Activated naive CD4-positive, alpha-beta T cell treated with anti-CD3 and anti-CD28 coated beads, Interleukin-2, amount 50 U/mL, for 16 hours (primary cell): ENCODE measurements at regions not wholly inside any gene's neighbourhood (a gene's known extent, or its start where the extent isn't known, plus 50 kb on each side); places are given as distances from the start of the nearest gene placed in this dataset.
"Not testable (repeated sequence)": the region's sequence is repeated elsewhere in the genome, so short reads cannot be mapped to it uniquely, and the experiment has no call there.

Source experiments
- DNase-seq: peaks from one replicate; pipeline ENCODE4 v3.0.0-alpha.2; 2020

DNA sequence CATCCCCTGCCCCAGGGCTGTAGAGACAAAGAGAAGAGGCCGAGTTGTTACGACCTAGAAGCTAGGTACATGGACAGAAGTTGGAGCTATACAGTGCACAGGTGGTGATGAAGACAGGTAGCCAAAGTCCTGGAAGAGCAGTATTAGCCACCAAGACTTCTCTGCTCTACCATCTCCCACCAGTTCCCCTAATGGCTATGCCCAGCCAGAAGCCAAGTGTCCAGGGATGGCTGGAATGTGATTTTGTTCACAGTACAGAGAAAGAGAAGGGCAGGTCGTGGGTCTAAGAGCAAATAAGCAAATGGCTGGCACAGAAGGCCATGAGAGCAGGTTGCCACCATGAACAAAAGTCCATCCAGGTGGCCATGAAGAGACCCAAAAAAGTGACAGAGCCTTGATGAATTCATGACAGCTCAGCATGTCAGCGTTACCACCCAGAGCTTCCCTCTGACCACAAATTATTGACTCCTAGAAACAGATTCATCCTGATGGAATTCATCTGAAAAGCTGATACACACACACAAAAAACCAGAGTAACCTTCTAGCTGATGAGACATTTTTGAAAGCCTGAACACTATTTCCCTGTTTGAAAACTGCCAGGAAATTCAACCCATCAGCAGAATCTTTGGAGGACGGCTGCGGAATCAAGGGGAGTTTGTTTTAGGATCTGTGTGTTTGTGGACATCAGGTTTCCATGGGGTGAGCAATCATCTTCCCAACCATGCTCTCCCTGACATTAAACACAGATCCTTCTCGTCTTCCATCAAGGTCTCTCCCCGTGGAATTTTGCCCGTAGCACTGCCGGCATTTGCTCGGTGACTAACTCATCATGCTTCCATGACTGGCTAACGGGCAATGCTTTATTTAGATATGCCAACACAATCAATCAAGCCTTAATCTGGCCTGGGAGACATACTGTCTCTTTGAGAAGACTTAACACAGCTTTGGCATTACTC is 906.7 kb upstream of the AUTS2 start:
- no peak for DNase-seq

DNA sequence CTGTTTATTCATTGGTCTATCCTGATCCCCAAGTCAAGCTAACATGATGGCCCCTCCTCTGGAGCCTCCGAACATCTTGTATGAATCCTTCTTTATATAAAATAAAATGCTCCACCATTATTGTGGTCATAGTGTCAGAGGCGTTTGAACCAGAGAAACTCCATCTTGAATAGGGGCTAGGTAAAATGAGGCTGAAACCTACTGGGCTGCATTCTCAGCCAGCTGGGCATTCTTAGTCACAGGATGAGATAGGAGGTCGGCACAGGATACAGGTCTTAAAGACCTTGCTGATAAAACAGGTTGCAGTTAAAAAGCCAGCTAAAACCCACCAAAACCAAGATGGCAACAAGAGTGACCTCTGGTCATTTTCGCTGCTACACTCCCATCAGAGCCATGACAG is 905.8 kb upstream of the AUTS2 start:
- no peak for DNase-seq

DNA sequence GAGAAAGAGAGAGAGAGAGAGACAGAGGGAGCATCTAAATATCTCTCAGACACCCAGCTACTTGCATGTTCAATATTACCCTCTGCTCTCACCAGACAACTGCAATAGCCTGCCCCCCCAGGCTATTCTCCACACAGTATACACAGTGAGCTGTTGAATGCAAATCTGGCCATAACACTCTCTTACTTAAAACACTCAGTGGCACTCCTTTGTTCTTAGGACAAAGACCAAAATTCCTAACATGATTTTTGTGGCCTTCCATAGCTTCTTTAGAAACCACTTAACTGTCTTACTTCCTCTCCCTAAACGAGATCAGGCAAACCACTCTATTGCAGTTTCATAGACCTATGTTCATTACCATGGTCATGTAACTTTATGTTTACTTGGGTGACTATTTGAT is 903.6 kb upstream of the AUTS2 start:
- DNase-seq, result no peak

DNA sequence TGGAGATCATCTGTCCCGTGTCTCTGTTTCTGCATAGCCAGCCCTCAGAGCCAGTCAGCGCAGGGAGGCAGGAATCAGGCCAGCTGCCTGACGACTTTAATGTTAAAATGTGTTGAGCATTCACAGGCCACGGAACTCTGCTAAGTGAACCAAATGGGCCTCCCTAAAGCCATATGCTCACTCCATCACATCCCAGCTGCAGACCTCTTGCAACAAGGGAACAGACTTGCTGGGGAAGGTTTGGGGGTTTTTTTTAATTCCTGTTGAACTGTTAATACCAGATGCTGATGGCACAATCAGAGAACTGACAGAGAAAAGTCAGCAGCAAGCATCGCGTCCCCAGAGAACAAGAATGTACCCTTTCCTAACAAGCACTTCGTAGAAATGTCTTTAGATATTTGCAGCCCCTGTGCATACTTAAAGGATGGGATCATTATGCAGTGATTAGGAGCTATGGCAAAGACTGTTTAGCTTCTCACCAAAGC is 900.4 kb upstream of the AUTS2 start:
- no peak for DNase-seq

DNA sequence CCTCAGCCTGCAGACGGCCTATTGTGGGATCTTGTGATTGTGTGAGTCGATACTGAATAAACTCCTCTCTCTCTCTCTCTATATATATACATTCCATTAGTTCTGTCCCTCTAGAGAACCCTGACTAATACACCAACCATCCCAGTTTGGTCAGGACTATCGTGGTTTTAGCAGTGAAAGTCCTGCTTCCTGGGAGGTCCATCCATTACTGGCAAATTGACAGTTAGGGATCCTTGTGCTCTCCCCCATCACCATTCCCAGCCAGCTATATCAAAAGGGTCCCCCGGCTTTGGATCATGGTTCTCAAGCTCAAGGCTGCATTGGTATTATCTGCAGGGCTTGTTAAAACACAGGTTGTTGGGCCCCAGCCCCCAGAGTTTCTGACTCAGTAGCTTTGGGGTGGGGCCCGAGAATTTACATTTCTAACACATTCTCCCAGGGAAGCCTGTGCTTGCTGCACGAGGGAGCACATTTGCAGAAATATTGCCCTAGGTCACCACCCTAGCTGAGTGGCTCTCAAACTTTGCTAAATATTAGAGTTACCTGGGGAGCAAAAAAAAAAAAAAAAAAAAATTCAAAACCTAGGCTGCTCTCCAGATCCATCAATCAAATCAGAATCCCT is 899.1 kb upstream of the AUTS2 start:
- DNase-seq, result no peak

DNA sequence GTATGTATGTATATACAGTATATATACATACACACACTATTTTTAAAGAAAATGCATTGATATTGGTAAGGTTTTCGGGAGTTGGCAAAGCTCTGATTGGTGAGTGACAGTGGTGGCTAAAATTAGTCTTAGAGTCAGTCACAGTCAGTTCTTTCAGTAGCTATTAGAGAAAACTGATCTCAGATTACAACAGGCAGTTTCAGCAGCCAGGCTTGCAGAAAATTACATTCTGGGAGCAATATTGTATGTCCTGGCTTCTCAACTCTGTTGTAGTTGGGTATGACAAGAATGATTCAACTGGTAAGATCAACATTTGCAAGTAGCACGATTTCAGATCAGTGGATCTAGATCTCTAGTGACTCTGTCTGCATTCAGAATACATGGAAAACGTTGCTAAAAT is 897.9 kb upstream of the AUTS2 start:
- no peak for DNase-seq

DNA sequence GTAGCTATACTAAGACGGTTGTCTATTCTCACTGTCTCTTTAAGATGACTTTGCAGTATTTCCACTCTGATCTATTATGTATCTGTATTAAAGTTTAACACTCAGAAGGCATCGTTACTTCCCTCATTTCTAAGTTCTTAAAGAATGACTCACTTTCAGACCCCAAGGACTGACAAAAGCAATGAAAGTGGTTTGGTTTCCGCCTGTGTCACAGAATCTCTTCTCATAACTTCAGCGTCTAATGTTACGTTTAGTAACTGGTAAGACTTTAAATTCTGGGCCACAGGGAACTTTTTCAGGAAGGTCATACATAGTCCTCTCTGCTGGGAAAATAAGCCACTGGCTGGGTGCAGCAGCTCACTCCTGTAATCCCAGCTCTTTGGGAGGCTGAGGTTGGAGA is 892.0 kb upstream of the AUTS2 start:
- no peak for DNase-seq

DNA sequence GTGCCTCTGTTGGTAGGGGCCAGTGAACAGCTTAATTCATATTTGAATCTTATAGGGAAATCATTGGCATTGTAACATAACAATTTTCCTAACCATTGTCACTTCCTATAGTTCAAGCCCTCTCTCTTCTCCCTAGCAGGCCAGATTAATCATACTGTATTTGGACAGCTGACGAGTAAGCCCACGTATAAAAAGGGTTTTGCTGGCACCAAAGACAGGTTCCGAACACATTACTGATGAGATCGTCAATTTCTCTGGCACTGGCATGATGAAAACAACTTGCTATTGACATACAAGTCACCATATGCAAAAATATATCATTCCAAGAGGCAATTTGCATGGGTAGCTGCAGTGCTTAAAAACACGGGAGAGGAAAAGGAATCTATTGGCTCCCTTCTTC is 891.1 kb upstream of the AUTS2 start:
- no peak for DNase-seq

DNA sequence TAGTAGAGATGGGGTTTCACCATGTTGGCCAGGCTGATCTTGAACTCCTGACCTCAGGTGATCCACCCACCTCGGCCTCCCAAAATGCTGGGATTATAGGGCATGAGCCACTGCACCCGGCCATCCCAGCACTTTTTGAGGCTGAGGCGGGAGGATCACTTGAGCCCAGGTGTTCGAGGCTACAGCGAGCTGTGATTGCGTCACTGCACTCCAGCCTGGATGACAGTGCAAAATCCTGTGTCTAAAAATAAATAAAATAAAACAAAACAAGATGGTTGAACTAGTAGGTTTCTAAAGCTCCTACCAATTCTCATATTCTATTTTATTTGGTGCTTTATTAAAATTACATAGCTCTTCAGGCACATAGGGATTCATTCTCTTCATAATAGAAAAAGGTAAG is 890.3 kb upstream of the AUTS2 start:
- no peak for DNase-seq

DNA sequence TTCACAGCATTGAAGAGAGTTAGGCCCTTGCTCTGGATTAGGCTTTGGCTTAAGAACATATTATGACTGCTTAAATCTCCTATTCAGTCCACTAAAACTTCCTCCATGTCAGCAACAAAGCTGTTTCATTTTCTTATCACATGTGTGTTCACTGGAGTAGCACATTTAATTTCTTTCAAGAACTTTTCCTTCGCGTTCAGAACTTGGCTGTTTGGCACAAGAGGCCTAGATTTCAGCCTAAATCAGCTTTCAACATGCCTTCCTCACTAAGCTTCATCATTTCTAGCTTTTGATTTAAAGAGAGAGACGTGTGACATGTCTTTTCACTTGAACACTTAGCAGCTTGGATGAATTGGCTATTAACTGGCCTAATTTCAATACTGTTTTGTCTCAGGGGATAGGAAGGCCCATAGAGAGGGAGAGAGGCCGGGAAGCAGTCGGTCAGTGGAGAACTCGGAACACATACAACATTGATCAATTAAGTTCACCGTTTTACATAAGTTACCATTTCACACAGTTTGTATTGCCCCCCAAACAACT is 885.2 kb upstream of the AUTS2 start:
- DNase-seq, result no peak

DNA sequence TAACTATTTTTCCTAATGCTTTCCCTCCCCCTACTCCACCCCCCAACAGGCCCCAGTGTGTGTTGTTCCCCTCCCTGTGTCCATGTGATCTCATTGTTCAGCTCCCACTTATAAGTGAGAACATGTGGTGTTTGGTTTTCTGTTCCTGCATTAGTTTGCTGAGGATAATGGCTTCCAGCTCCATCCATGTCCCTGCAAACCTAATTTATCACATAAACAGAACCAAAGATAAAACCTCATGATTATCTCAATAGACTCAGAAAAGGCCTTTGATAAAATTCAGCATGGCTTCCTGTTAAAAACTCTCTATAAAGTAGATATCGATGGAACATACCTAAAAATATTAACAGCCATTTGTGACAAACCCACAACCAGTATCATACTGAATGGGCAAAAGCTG is 884.1 kb upstream of the AUTS2 start:
- not testable (repeated sequence) for DNase-seq

DNA sequence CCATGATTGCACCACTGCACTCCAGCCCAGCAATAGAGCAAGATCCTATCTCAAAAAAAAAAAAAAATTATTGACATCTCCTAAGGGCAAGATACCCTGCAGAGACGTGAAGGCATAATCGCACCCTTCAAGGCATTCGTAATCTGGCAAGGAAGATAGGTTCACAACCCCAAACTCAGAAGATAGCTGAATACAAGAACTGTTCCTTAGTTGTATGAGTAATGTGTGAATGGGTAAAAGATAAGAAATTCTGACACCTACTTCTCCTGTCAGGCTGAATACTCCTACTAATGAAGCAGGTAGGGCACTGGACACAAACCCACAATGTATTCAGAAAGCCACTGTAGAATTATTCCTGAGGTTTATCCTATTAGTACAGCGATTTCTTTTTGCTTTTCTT is 882.4 kb upstream of the AUTS2 start:
- no peak for DNase-seq

DNA sequence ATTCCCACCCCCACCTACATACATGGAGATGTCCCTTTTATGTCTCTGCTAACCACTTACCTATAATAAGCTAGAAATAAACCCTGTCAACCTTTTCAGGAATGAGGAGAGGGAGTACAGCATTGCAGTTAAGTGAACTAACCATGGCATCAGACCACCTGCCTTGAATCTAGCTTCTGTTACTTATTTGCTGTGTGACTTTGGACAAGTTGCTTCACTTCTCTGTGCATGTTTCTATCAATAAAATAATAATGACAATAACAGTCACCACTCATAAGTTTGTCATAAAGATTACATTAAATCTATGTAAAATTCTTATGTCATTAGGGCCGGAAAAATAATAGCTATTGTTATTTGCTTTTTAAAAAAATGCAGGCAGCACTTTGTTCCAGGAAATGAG is 881.1 kb upstream of the AUTS2 start:
- DNase-seq, result no peak

DNA sequence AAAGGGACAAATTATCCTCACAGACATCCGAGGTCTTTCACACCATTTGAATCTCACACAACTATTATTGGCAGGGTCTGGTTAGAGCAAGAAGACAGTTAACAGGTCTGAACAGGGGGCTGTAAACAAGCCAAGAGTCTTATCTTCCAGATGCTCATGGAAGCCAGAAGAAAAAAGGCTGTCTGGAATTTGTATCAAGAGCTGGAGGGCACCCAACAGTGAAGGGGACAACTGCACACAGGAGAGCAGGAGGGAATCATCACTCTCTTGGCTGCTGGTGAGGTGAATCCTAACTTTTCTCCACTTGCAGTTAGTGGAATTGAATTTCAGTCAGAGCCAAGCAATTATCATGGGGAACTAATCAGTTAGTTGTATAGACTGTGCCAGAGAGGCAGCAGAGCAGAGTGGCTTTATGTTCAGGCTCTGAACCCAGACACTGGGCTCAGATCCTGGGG is 880.2 kb upstream of the AUTS2 start:
- no peak for DNase-seq

DNA sequence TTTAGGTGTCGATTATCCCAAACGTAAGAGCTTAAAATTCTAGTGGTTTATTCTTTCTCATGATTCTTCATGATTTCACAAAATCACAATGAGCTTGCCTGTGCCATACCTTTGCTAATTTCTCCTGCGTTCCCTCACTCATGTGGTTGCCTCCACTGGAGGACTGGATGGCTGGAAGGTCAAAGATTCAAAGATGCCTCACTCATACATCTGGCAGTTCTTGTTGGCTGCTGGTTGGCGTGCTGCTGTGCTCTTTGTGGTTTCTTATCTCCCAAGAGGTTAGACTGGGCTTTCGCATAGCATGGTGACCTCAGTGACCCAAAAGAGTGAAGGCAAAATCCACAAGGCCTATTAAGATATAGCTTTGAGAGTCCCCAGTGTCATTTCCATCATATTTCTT is 877.6 kb upstream of the AUTS2 start:
- DNase-seq, result no peak

DNA sequence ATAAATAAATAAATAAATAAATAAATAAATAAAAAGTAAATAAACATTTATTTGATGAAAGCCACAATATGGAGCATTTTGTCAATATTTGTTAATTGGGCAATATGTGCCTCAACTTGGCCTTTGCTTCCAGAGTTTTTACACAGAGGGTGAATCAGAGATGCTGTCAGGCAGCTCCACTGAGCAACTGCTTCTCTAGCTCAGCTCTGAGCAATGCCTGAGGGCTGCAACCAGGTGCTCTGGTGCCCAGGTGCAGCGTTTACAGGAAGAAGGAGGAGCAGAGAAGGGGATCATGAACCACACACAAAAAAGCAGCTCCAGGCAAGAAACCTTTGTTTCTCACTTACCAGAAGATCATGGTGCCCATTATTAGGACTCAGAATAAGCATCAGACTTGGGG is 876.2 kb upstream of the AUTS2 start:
- no peak for DNase-seq

DNA sequence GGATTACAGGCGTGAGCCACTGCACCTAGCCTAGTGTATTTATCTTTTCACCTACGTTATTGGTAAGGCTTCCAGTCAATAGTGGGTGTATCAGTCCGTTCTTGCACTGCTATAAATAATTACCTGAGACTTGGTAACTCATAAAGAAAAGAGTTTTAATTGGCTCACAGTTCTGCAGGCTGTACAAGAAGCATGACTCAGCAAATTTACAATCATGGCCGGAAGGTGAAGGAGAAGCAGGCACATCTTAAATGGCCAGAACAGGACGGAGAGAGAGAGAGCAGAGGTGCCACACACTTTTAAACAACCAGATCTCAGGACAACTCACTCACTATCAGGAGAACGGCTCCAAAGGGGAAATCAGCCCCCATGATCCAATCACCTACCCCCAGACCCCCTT is 873.3 kb upstream of the AUTS2 start:
- no peak for DNase-seq

DNA sequence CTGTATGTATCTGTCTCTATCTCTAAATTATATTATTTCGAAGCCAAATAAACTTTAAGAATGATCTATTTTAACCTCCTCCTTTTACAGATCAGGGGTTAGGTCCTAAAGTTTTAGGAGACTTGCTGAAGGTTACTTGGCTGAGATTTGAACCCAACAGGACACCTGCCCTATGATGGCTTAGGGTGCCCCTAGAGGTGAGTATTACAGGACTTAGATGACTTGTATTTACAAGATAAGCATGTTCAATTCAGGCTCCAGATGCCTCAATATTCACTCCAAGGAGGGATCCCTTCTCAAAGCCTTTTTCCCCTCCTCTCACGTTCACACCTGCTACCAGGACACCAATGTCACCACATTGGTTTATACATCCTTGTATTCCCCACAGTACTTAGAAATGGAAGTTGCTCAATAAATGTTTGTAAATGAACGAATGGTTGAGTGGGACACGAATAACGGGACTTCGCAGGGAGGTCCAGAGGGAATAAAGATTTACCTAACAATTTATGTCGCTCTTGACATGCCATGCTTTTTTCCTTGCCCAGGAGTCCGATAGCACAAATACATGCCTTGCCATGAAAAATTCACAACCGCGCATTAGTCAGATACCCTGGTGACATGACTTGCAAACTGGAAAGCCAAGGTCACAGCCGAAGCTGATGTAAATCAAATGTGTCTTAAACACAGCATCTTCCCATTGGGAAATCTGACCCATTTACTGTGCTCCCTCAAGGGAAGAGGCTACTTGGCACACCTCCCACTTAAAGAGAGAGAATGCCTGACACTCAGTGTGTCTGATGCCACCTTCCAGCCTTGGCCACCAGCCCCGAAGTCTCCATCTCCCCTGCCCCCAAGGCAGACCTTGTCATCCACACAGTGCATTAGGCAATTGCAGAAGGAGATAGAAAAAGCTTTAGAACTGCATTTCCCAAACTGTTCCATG is 872.2 kb upstream of the AUTS2 start:
- no peak for DNase-seq

DNA sequence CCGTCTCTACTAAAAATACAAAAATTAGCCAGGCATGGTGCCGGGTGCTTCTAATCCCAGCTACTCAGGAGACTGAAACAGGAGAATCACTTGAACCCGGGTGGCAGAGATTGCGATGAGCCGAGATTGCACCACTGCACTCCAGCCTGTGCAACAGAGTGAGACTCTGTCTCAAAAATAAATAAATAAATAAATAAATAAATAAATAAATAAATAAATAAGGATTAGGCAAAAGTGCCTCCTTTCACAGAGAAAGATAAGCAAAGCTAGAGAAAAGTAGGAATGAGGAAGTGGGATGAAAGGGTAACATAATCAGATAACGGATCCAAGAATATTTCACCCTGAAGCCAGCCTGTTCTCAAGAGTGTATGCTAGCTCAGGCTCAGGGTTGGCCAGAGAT is 869.6 kb upstream of the AUTS2 start:
- not testable (repeated sequence) for DNase-seq

DNA sequence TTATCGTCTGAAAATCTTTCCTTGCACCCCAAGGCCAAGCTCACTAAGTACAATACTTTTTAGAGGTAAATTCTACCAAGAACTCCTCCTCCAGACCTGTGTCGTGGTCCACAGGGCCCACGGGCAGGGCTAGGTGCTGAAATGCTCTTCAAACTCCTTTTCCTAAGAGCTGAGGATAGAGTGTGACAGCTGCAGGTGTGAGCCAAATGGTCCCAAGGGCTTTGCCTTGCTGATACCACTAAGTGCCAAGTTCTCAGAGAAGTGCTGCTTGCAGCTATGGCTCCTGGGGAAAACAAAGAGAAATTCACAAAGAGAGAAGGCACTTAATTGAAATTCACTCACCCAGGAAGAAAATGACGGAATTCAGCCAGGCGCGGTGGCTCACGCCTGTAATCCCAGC is 868.9 kb upstream of the AUTS2 start:
- DNase-seq, result no peak

DNA sequence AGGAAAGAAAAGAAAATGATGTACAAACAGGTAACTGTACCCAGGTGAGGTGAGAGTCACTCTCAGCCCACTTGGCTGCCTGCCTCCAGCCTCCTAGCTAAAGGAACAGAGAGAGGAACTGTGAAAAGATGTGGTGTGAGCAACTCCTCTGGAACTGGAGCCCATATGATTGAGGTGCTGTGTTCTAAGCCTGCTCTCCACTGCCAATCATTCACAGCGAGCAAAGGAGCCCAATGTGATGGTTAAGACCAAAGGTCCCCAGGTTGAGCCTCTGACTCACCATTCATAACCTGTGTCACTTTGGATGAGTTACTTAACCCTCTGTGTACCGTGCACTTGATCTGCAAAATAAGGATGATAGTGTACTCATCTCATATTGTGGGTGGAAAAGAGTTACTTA is 868.1 kb upstream of the AUTS2 start:
- DNase-seq, result no peak

DNA sequence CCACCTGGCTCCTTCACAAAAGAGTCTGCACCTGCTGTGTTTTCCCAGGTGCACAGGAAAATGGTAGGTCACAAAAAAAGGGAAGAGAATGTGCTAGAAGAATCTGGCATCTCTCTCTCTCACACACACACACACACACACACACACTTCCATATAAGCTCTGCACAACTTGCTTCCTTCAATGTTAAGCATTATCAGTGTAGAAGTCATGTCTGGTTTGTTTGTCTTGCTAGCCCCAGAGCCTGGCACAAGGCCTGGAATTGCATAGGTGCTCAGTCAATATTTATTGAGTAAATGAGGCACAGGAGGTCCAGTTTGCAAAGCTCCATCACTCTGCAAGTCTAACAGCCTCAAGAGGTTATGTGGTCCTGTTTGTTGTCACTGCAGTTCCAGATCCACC is 867.3 kb upstream of the AUTS2 start:
- no peak for DNase-seq
